H1 (cell line): ENCODE measurements at regions not wholly inside any gene's neighbourhood (a gene's known extent, or its start where the extent isn't known, plus 50 kb on each side); places are given as distances from the start of the nearest gene placed in this dataset.

Experiments
- EP300 ChIP-seq, 2 experiments: IDR thresholded peaks; 1 replicate in 1 of 2; 2 replicates in 1 of 2; pipeline ENCODE4 v1.6.1; 2011 to 2012; ENCODE audit warnings: low read depth in 2 of 2, low read length in 2 of 2, mild to moderate bottlenecking in 2 of 2, borderline replicate concordance in 1 of 2, inconsistent platforms in 1 of 2, moderate library complexity in 1 of 2
- FOSL1 ChIP-seq: IDR thresholded peaks from 2 replicates; pipeline ENCODE4 v1.6.1; 2011; ENCODE audit warnings: mild to moderate bottlenecking, low read depth, low read length, moderate library complexity; ENCODE audit not compliant: insufficient read depth
- NRF1 ChIP-seq: IDR thresholded peaks from 2 replicates; pipeline ENCODE4 v1.6.1; 2011; ENCODE audit warnings: mild to moderate bottlenecking, low read depth, low read length, improper control_type of control experiment
- YY1 ChIP-seq: IDR thresholded peaks from 2 replicates; pipeline ENCODE4 v1.6.1; 2011; ENCODE audit warnings: low read depth, mild to moderate bottlenecking, low read length

GRCh38 chr7:36051501-36051900 is 101.6 kb upstream of the EEPD1 start (continued):
- no peak for TF ChIP-seq NRF1
- no peak for TF ChIP-seq EP300 (IDR thresholded peaks at IDR 0.05; ENCODE audit: borderline replicate concordance in 1 of 2, low read depth in 2 of 2, low read length in 2 of 2)
- TF ChIP-seq FOSL1 = no peak
- TF ChIP-seq YY1 = no peak
